ENCODE measurements at regions not wholly inside any gene's neighbourhood (a gene's known extent, or its start where the extent isn't known, plus 50 kb on each side); places are given as distances from the start of the nearest gene placed in this dataset.

GRCh38 chr6:154923199-154923869, 71.8 kb upstream of the TIAM2 start:
- Histone ChIP-seq H3K27me3 (replicated peaks in 1 of 4; ENCODE audit: control insufficient read depth in 3 of 4, extremely low read depth in 1 of 4, insufficient read depth in 3 of 4, low read length in 3 of 4) (no peaks in the 10 kb centered on the region), H4K20me1 (replicated peaks in 1 of 2; ENCODE audit: control insufficient read depth in 1 of 2, insufficient read depth in 2 of 2, low read length in 2 of 2) (no peaks in the 10 kb centered on the region), H4K91ac (replicated peaks; ENCODE audit: insufficient read length, low read length) (peak overlapping the region; percentile 16), H3K4me3 (ENCODE audit: extremely low read depth in 1 of 4, insufficient read depth in 2 of 4, low read depth in 3 of 4, low read length in 4 of 4) (no peak overlapping the region), H3K79me2 (ENCODE audit: control insufficient read depth in 1 of 2, insufficient read depth in 2 of 2, low read length in 2 of 2) (no peaks in the 10 kb centered on the region), H2AK5ac (ENCODE audit: low read depth, low read length) (no peak overlapping the region), H2BK5ac (ENCODE audit: low read depth, low read length) (peak overlapping the region; percentile 63; the same call in 1 of the 2 replicates), H3K18ac (ENCODE audit: extremely low read depth, low read length) (no peak overlapping the region), H3K27ac (ENCODE audit: low read depth, low read length) (no peak overlapping the region), H2BK12ac (ENCODE audit: low read depth, low read length) (0 out of 2 replicates have a peak overlapping the region, but pooled peaks have one; percentile 23), H3K9ac (replicated peaks in 1 of 4; ENCODE audit: extremely low read depth in 1 of 4, low read depth in 3 of 4, low read length in 3 of 4) (no peak overlapping the region), H3K9me3 (ENCODE audit: insufficient read depth in 2 of 2, low read depth in 1 of 2, low read length in 1 of 2) (no peaks in the 10 kb centered on the region), H3K79me1 (ENCODE audit: low read depth, low read length) (no peaks in the 10 kb centered on the region), H2BK120ac (replicated peaks; ENCODE audit: low read depth, low read length) (no peak overlapping the region), H3K4me2 (ENCODE audit: insufficient read depth in 1 of 2, low read depth in 2 of 2, low read length in 2 of 2) (0 out of 4 replicates have a peak overlapping the region, but pooled peaks of 1 of the 2 experiments have one; percentile 0), H3K56ac (replicated peaks; ENCODE audit: insufficient read length, low read depth, low read length) (no peak overlapping the region), H3K14ac (ENCODE audit: insufficient read length) (no peak overlapping the region), H3K4ac (replicated peaks; ENCODE audit: insufficient read length, low read depth, low read length) (no peak overlapping the region), H4K5ac (ENCODE audit: insufficient read length, low read depth, low read length) (no peak overlapping the region), H3K23me2 (ENCODE audit: low read depth, low read length) (peaks cover 2% of the 10 kb centered on the region; the same call in 1 of the 2 replicates), H2BK20ac (ENCODE audit: low read length) (no peak overlapping the region), H3K4me1 (replicated peaks in 1 of 4; ENCODE audit: control insufficient read depth in 3 of 4, insufficient read depth in 4 of 4, low read length in 3 of 4) (peaks cover 0 to 4% (median 2%) of the 10 kb centered on the region in 4 experiments; a peak in 3 of 7 replicates), H3K36me3 (ENCODE audit: control insufficient read depth in 2 of 4, insufficient read depth in 4 of 4, low read length in 3 of 4) (no peaks in the 10 kb centered on the region), H3K23ac (ENCODE audit: insufficient read length) (no peak overlapping the region), H2AFZ (ENCODE audit: low read length) (no peak overlapping the region), H2BK15ac (ENCODE audit: low read length) (peak overlapping the region; percentile 72), H4K8ac (ENCODE audit: extremely low read depth, insufficient read depth, low read length) (no peak overlapping the region)
- FAIRE-seq (no peak), DNase-seq (ENCODE audit: low read depth in 1 of 2, low spot score in 2 of 2) (no peak)
- ChIA-PET CTCF (ENCODE audit: partially characterized antibody) (interaction anchor here (0.6 to 10.4 kb wide), 11 partner anchors 10 to 326 kb away, joined by 3 to 98 read pairs (median 4); no protein-coding TSS in a partner anchor), POLR2A (ENCODE audit: partially characterized antibody) (interaction anchor here (0.6 to 1.3 kb wide), 3 partner anchors 11 to 212 kb away, joined by 3 read pairs; no protein-coding TSS in a partner anchor)
- TF ChIP-seq, protein P1, sequence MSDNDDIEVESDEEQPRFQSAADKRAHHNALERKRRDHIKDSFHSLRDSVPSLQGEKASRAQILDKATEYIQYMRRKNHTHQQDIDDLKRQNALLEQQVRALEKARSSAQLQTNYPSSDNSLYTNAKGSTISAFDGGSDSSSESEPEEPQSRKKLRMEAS (IDR thresholded peaks at IDR 0.05) = peak; percentile 82
- no peak for TF ChIP-seq SUZ12 (IDR thresholded peaks at IDR 0.05; ENCODE audit: low read length)
- peak; percentile 56; the same call in 1 of the 2 replicates for TF ChIP-seq E2F6 (IDR thresholded peaks at IDR 0.05)
- TF ChIP-seq CEBPB (IDR thresholded peaks at IDR 0.05; ENCODE audit: low read depth, low read length) = no peak
- 71% methylated on average over 4 of the region's 5 CpGs; no CpG with 5 or more reads in 1 of the 2 experiments for WGBS, 2 experiments (ENCODE audit: extremely low coverage in 1 of 2, insufficient coverage in 1 of 2, insufficient read length in 1 of 2, insufficient replicate concordance in 2 of 2, low coverage in 1 of 2, low lambda C conversion rate in 2 of 2, missing lambda C conversion rate in 1 of 2)

Data from H1 (cell line).